Peyer's patch (tissue), 4 donors: ENCODE measurements at regions not wholly inside any gene's neighbourhood (a gene's known extent, or its start where the extent isn't known, plus 50 kb on each side); places are given as distances from the start of the nearest gene placed in this dataset.

ENCODE experiments used
- CTCF ChIP-seq, 6 experiments: fragments of 450-650 bp in 4 of 6; fragments of 200-600 bp in 2 of 6; sonication (generic) in 1 of 6; IDR thresholded peaks; one replicate each; pipeline ENCODE4 v1.5.1; 2017 to 2019; ENCODE audit warnings: antibody characterized with exemption in 6 of 6, mild to moderate bottlenecking in 3 of 6, moderate library complexity in 1 of 6
- POLR2A ChIP-seq, 2 donors: fragments of 450-650 bp; IDR thresholded peaks; one replicate each; pipeline ENCODE4 v1.5.1; 2017; ENCODE audit warnings: antibody characterized with exemption in 2 of 2, mild to moderate bottlenecking in 2 of 2, moderate library complexity in 2 of 2

GRCh38 chr2:8281950-8282857 is 399.7 kb upstream of the ID2 start:
- TF ChIP-seq CTCF (IDR thresholded peaks at IDR 0.05): no peak
- TF ChIP-seq POLR2A (IDR thresholded peaks at IDR 0.05): no peak
